Natural killer cell (primary cell): ENCODE measurements at regions not wholly inside any gene's neighbourhood (a gene's known extent, or its start where the extent isn't known, plus 50 kb on each side); places are given as distances from the start of the nearest gene placed in this dataset.

Experiments
- ATAC-seq, 3 donors: fragments of 150-1000 bp in 2 of 3; fragments of 200-7000 bp in 1 of 3; cut with Tn5 transposase; 1 replicate in 1 of 3; 2 replicates in 2 of 3; pipeline ENCODE4 v1.10.0; 2021; ENCODE audit warnings: mild to moderate bottlenecking in 2 of 3, moderate library complexity in 2 of 3
- DNase-seq, 2 donors: peaks; one replicate each; pipeline versions ENCODE4 v3.0.0 to v3.0.0-alpha.2; 2013 to 2021; ENCODE audit warnings: mixed read lengths in 1 of 2
- H3K27ac ChIP-seq: one replicate; pipeline ENCODE4 v1.5.1; 2013; ENCODE audit warnings: mild to moderate bottlenecking, low read length
- H3K27me3 ChIP-seq: one replicate; pipeline ENCODE4 v1.6.1; 2013; ENCODE audit warnings: low read length; ENCODE audit not compliant: control insufficient read depth, insufficient read depth
- H3K36me3 ChIP-seq: one replicate; pipeline ENCODE4 v1.6.1; 2013; ENCODE audit warnings: low read length; ENCODE audit not compliant: control insufficient read depth, insufficient read depth
- H3K4me1 ChIP-seq: one replicate; pipeline ENCODE4 v1.6.1; 2013; ENCODE audit warnings: low read length; ENCODE audit not compliant: control insufficient read depth, insufficient read depth
- H3K4me3 ChIP-seq: one replicate; pipeline ENCODE4 v1.5.1; 2013; ENCODE audit warnings: low read length
- H3K9me3 ChIP-seq: one replicate; pipeline ENCODE4 v1.6.1; 2013; ENCODE audit warnings: low read length; ENCODE audit not compliant: control insufficient read depth, insufficient read depth
- H3K27ac Mint-ChIP-seq, 2 donors: one replicate each; pipeline ENCODE4 v1.8.0; 2022; ENCODE audit warnings: mild to moderate bottlenecking in 2 of 2, mixed read lengths in 2 of 2, moderate library complexity in 1 of 2
- H3K27me3 Mint-ChIP-seq, 2 donors: one replicate each; pipeline ENCODE4 v1.8.0; 2022; ENCODE audit warnings: low read depth in 2 of 2, mixed read lengths in 2 of 2
- H3K36me3 Mint-ChIP-seq: one replicate; pipeline ENCODE4 v1.8.0; 2022; ENCODE audit warnings: mixed read lengths
- H3K4me1 Mint-ChIP-seq, 2 donors: one replicate each; pipeline ENCODE4 v1.8.0; 2022; ENCODE audit warnings: mixed read lengths in 2 of 2
- H3K4me3 Mint-ChIP-seq: one replicate; pipeline ENCODE4 v1.8.0; 2022; ENCODE audit warnings: mild to moderate bottlenecking, moderate library complexity, mixed read lengths
- H3K9me3 Mint-ChIP-seq, 2 donors: one replicate each; pipeline ENCODE4 v1.8.0; 2022; ENCODE audit warnings: mixed read lengths in 2 of 2
- CTCF ChIP-seq: fragments of 200-600 bp; IDR thresholded peaks from one replicate; pipeline ENCODE4 v1.8.0; 2022; ENCODE audit warnings: antibody characterized with exemption
- WGBS: methylation state at CpG from one replicate; pipeline ENCODE4 v1.1.7; 2013; ENCODE audit warnings: missing lambda C conversion rate; ENCODE audit not compliant: insufficient coverage; 5-methylcytosine and 5-hydroxymethylcytosine counted together
- intact Hi-C: fragments of 100-400 bp; cut with micrococcal nuclease; formaldehyde crosslinking; loops from one replicate; pipeline ENCODE4 v1.14.2; 2022

GRCh38 chr4:63541828-63542227 lies 867.4 kb downstream of the TECRL start:
- Histone ChIP-seq H3K4me1 (no peaks in the 10 kb centered on the region), H3K27me3 (no peaks in the 10 kb centered on the region), H3K4me3 (no peak overlapping the region), H3K36me3 (no peaks in the 10 kb centered on the region), H3K27ac (no peak overlapping the region), H3K9me3 (peaks cover 15% of the 10 kb centered on the region)
- no peak overlapping the region for H3K27ac Mint-ChIP-seq
- DNase-seq (no peak), ATAC-seq (no peak)
- H3K4me1 Mint-ChIP-seq: no peaks in the 10 kb centered on the region
- no peaks in the 10 kb centered on the region for H3K27me3 Mint-ChIP-seq
- intact Hi-C loops: no loop called here
- H3K36me3 Mint-ChIP-seq: no peaks in the 10 kb centered on the region
- TF ChIP-seq CTCF: no peak
- 81% methylated on average over 2 of the region's 2 CpGs for WGBS
- peaks cover 10 to 17% of the 10 kb centered on the region in 2 donors for H3K9me3 Mint-ChIP-seq
- no peak overlapping the region for H3K4me3 Mint-ChIP-seq

GRCh38 chr4:63529581-63530337 lies 879.5 kb downstream of the TECRL start:
- no peak overlapping the region for H3K27ac Mint-ChIP-seq
- Histone ChIP-seq H3K27ac (no peak overlapping the region), H3K4me1 (no peaks in the 10 kb centered on the region), H3K27me3 (no peaks in the 10 kb centered on the region), H3K4me3 (no peak overlapping the region), H3K9me3 (no peaks in the 10 kb centered on the region), H3K36me3 (no peaks in the 10 kb centered on the region)
- 87% methylated on average over 3 of the region's 7 CpGs for WGBS
- H3K4me1 Mint-ChIP-seq: no peaks in the 10 kb centered on the region
- intact Hi-C loops: no loop called here
- H3K9me3 Mint-ChIP-seq: peaks cover 5 to 6% of the 10 kb centered on the region in 2 donors
- TF ChIP-seq CTCF: no peak
- DNase-seq: no peak
- H3K36me3 Mint-ChIP-seq: no peaks in the 10 kb centered on the region
- H3K4me3 Mint-ChIP-seq: no peak overlapping the region
- no peaks in the 10 kb centered on the region for H3K27me3 Mint-ChIP-seq
- no peak for ATAC-seq

GRCh38 chr4:63528256-63528991 lies 880.8 kb downstream of the TECRL start:
- H3K36me3 Mint-ChIP-seq: no peaks in the 10 kb centered on the region

More at GRCh38 chr4:63528256-63528991, 880.8 kb downstream of the TECRL start:
- Histone ChIP-seq H3K27me3 (no peaks in the 10 kb centered on the region), H3K27ac (no peak overlapping the region), H3K9me3 (no peaks in the 10 kb centered on the region), H3K4me3 (no peak overlapping the region), H3K36me3 (no peaks in the 10 kb centered on the region), H3K4me1 (no peaks in the 10 kb centered on the region)
- intact Hi-C loops: no loop called here
- Mint-ChIP-seq H3K27ac (no peak overlapping the region), H3K27me3 (no peaks in the 10 kb centered on the region), H3K4me3 (no peak overlapping the region), H3K9me3 (peaks cover 4 to 6% of the 10 kb centered on the region in 2 donors), H3K4me1 (no peaks in the 10 kb centered on the region)
- 48% methylated on average over 3 of the region's 4 CpGs for WGBS
- DNase-seq (no peak), ATAC-seq (no peak)
- no peak for TF ChIP-seq CTCF
